Hepatocyte (in vitro differentiated cells): ENCODE measurements at regions not wholly inside any gene's neighbourhood (a gene's known extent, or its start where the extent isn't known, plus 50 kb on each side); places are given as distances from the start of the nearest gene placed in this dataset.
A peak's percentile ranks its signal among the peaks of the same experiment; 100 is the strongest.

Experiments
- DNase-seq: peaks from one replicate; pipeline ENCODE4 v3.0.0-alpha.2; 2016; ENCODE audit warnings: low spot score
- H2AFZ ChIP-seq: fragments of 200-600 bp; sonication (generic); 2 replicates; pipeline ENCODE4 v1.6.0; 2016; ENCODE audit warnings: antibody characterized with exemption, mild to moderate bottlenecking
- H3K27ac ChIP-seq: fragments of 200-600 bp; sonication (generic); 2 replicates; pipeline ENCODE4 v1.5.1; 2016; ENCODE audit warnings: mild to moderate bottlenecking
- H3K27me3 ChIP-seq: fragments of 200-600 bp; sonication (generic); 2 replicates; pipeline ENCODE4 v1.6.1; 2016
- H3K36me3 ChIP-seq: fragments of 200-600 bp; sonication (generic); replicated peaks from 2 replicates; pipeline ENCODE4 v1.5.1; 2016; ENCODE audit warnings: low read depth; ENCODE audit not compliant: insufficient read depth
- H3K4me1 ChIP-seq: fragments of 200-600 bp; sonication (generic); 2 replicates; pipeline ENCODE4 v1.5.1; 2016; ENCODE audit warnings: mild to moderate bottlenecking, moderate library complexity; ENCODE audit not compliant: insufficient read depth
- H3K4me2 ChIP-seq: fragments of 200-600 bp; sonication (generic); 2 replicates; pipeline ENCODE4 v1.6.0; 2016
- H3K4me3 ChIP-seq: fragments of 200-600 bp; sonication (generic); 2 replicates; pipeline ENCODE4 v1.5.1; 2016; ENCODE audit warnings: mild to moderate bottlenecking
- H3K79me2 ChIP-seq: fragments of 200-600 bp; sonication (generic); 2 replicates; pipeline ENCODE4 v1.6.0; 2017; ENCODE audit warnings: mild to moderate bottlenecking
- H3K9me2 ChIP-seq: fragments of 200-600 bp; sonication (generic); replicated peaks from 2 replicates; pipeline ENCODE4 v1.6.0; 2017; ENCODE audit warnings: mild to moderate bottlenecking; ENCODE audit not compliant: insufficient read depth
- H3K9me3 ChIP-seq: fragments of 200-600 bp; sonication (generic); 2 replicates; pipeline ENCODE4 v1.5.1; 2016; ENCODE audit warnings: low read depth, mild to moderate bottlenecking
- H4K20me1 ChIP-seq: fragments of 200-600 bp; sonication (generic); 2 replicates; pipeline ENCODE4 v1.6.0; 2016; ENCODE audit warnings: mild to moderate bottlenecking; ENCODE audit not compliant: insufficient read depth, poor library complexity, severe bottlenecking
- CTCF ChIP-seq: fragments of 200-600 bp; sonication (generic); IDR thresholded peaks from 2 replicates; pipeline ENCODE4 v1.5.1; 2016; ENCODE audit warnings: antibody characterized with exemption, mild to moderate bottlenecking; ENCODE audit not compliant: poor library complexity
- EZH2 ChIP-seq: fragments of 200-600 bp; sonication (generic); IDR thresholded peaks from 2 replicates; pipeline ENCODE4 v1.6.1; 2016; ENCODE audit warnings: antibody characterized with exemption, mild to moderate bottlenecking, borderline replicate concordance
- EZH2phosphoT487 ChIP-seq: fragments of 200-600 bp; sonication (generic); IDR thresholded peaks from one replicate; pipeline ENCODE4 v1.6.1; 2018; ENCODE audit warnings: antibody characterized with exemption, mild to moderate bottlenecking, low read depth, moderate library complexity; ENCODE audit not compliant: unreplicated experiment, severe bottlenecking
- WGBS: methylation state at CpG from one replicate; pipeline ENCODE4 v1.1.6; 2016; ENCODE audit warnings: low lambda C conversion rate; ENCODE audit errors: missing lambda C conversion rate; 5-methylcytosine and 5-hydroxymethylcytosine counted together

- DNase-seq = no peak
- H3K4me2 ChIP-seq = no peak overlapping the region
- H3K27me3 ChIP-seq = no peaks in the 10 kb centered on the region
- no peaks in the 10 kb centered on the region for H3K79me2 ChIP-seq
- no peaks in the 10 kb centered on the region for H4K20me1 ChIP-seq
- no peaks in the 10 kb centered on the region for H3K9me2 ChIP-seq
- TF ChIP-seq EZH2 = no peak
- TF ChIP-seq EZH2phosphoT487 = no peak
- TF ChIP-seq CTCF = no peak
- no peak overlapping the region for H2AFZ ChIP-seq
- H3K4me1 ChIP-seq = peaks cover 17% of the 10 kb centered on the region
- no peaks in the 10 kb centered on the region for H3K36me3 ChIP-seq
- no peaks in the 10 kb centered on the region for H3K9me3 ChIP-seq
- H3K27ac ChIP-seq = peak overlapping the region; percentile 86
- H3K4me3 ChIP-seq = no peak overlapping the region
- WGBS = 83% methylated on average over 3 of the region's 3 CpGs
Observed at GRCh38 chr5:68647743-68648142, 432.2 kb downstream of the PIK3R1 start.

- no peak for TF ChIP-seq EZH2
- TF ChIP-seq CTCF = no peak
- no peak for TF ChIP-seq EZH2phosphoT487
- Histone ChIP-seq H3K9me3 (no peaks in the 10 kb centered on the region), H2AFZ (no peak overlapping the region), H3K79me2 (no peaks in the 10 kb centered on the region), H3K4me3 (no peak overlapping the region), H4K20me1 (no peaks in the 10 kb centered on the region), H3K36me3 (no peaks in the 10 kb centered on the region), H3K27me3 (no peaks in the 10 kb centered on the region), H3K4me2 (no peak overlapping the region), H3K4me1 (peaks cover 21% of the 10 kb centered on the region), H3K9me2 (no peaks in the 10 kb centered on the region), H3K27ac (peak overlapping the region; percentile 86)
- WGBS = 51% methylated on average over 8 of the region's 8 CpGs
- peak; percentile 24 for DNase-seq
Observed at GRCh38 chr5:68648944-68649857, 433.6 kb downstream of the PIK3R1 start.

GRCh38 chr5:68652534-68652965, 437.0 kb downstream of the PIK3R1 start:
- no peaks in the 10 kb centered on the region for H3K27me3 ChIP-seq
- H4K20me1 ChIP-seq = no peaks in the 10 kb centered on the region
- peak overlapping the region; percentile 59 for H3K27ac ChIP-seq
- H3K9me2 ChIP-seq = no peaks in the 10 kb centered on the region
- H3K9me3 ChIP-seq = no peaks in the 10 kb centered on the region
- no peak overlapping the region for H2AFZ ChIP-seq
- WGBS = 62% methylated on average over 3 of the region's 3 CpGs
- no peak for TF ChIP-seq CTCF
- TF ChIP-seq EZH2phosphoT487 = no peak
- no peak for TF ChIP-seq EZH2
- no peaks in the 10 kb centered on the region for H3K36me3 ChIP-seq
- no peaks in the 10 kb centered on the region for H3K79me2 ChIP-seq
- H3K4me2 ChIP-seq = peak overlapping the region; percentile 16
- DNase-seq = peak; percentile 33
- H3K4me3 ChIP-seq = no peak overlapping the region
- peaks cover 21% of the 10 kb centered on the region for H3K4me1 ChIP-seq
